Cerebellar nuclear complex (tissue), 1 donor: ENCODE measurements at regions not wholly inside any gene's neighbourhood (a gene's known extent, or its start where the extent isn't known, plus 50 kb on each side); places are given as distances from the start of the nearest gene placed in this dataset.

Source experiments
- DNase-seq, 2 experiments: peaks; one replicate each; lab custom pipeline; 2025; lab: John Stamatoyannopoulos, UW

- no peak for DNase-seq
Measured at GRCh38 chr13:105220063-105220462, 1315.4 kb downstream of the EFNB2 start.

GRCh38 chr13:105219651-105220050 is 1315.8 kb downstream of the EFNB2 start:
- DNase-seq, result no peak

GRCh38 chr13:105213512-105213911 is 1322.0 kb downstream of the EFNB2 start:
- DNase-seq, result no peak

- DNase-seq, result no peak
Measured at GRCh38 chr13:105207572-105208293, 1327.7 kb downstream of the EFNB2 start.

GRCh38 chr13:105202354-105202753 is 1333.1 kb downstream of the EFNB2 start:
- no peak for DNase-seq

- DNase-seq, result no peak
Measured at GRCh38 chr13:105201351-105201750, 1334.1 kb downstream of the EFNB2 start.

GRCh38 chr13:105200181-105200580 is 1335.3 kb downstream of the EFNB2 start:
- DNase-seq, result no peak

- no peak for DNase-seq
Measured at GRCh38 chr13:105196052-105196451, 1339.4 kb downstream of the EFNB2 start.

- DNase-seq, result no peak
Measured at GRCh38 chr13:105193026-105193425, 1342.4 kb downstream of the EFNB2 start.

- DNase-seq, result no peak
Measured at GRCh38 chr13:105184201-105184600, 1351.3 kb downstream of the EFNB2 start.

GRCh38 chr13:105177265-105177900 is 1358.1 kb downstream of the EFNB2 start:
- DNase-seq, result no peak

GRCh38 chr13:105170438-105170837 is 1365.0 kb downstream of the EFNB2 start:
- DNase-seq, result no peak

GRCh38 chr13:105168295-105168694 is 1367.2 kb downstream of the EFNB2 start:
- DNase-seq, result no peak

- no peak for DNase-seq
Measured at GRCh38 chr13:105167385-105167784, 1368.1 kb downstream of the EFNB2 start.

- no peak for DNase-seq
Measured at GRCh38 chr13:105165449-105166125, 1369.9 kb downstream of the EFNB2 start.

GRCh38 chr13:105159841-105160240 is 1375.6 kb downstream of the EFNB2 start:
- no peak for DNase-seq

- DNase-seq, result no peak
Measured at GRCh38 chr13:105153611-105154010, 1381.9 kb downstream of the EFNB2 start.

- DNase-seq, result no peak
Measured at GRCh38 chr13:105151639-105152038, 1383.8 kb downstream of the EFNB2 start.

- DNase-seq, result no peak
Measured at GRCh38 chr13:105147461-105147860, 1388.0 kb downstream of the EFNB2 start.

GRCh38 chr13:105144936-105145335 is 1390.5 kb downstream of the EFNB2 start:
- no peak for DNase-seq

GRCh38 chr13:105144020-105144419 is 1391.4 kb downstream of the EFNB2 start:
- no peak for DNase-seq

- DNase-seq, result no peak
Measured at GRCh38 chr13:105142556-105142955, 1392.9 kb downstream of the EFNB2 start.
